ENCODE measurements at regions not wholly inside any gene's neighbourhood (a gene's known extent, or its start where the extent isn't known, plus 50 kb on each side); places are given as distances from the start of the nearest gene placed in this dataset.

DNA sequence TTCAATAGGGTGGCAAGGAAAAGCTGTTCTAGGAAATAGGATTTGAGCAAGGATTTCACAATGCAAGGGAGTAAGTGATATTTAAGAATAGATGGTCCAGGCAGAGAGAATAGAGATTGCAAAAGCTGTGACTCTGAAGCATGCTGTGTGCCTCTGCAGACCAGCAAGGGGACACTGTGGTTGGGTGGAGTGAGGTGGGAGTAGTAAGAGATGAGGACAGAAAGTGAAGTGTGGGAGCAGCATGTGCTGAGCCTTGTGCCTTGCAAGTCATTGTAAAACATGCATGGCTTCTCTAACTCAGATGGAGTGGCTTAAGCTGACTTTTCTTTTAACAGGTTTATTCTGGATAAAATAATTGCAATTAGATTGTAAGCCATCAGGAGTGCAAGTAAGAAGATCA lies 442.4 kb downstream of the CCSER2 start:
- Mint-ChIP-seq H3K4me3 (no peak overlapping the region), H3K9me3 (no peaks in the 10 kb centered on the region), H3K27ac (no peak overlapping the region), H3K27me3 (peaks cover 5% of the 10 kb centered on the region), H3K4me1 (no peaks in the 10 kb centered on the region), H3K36me3 (no peaks in the 10 kb centered on the region)

DNA sequence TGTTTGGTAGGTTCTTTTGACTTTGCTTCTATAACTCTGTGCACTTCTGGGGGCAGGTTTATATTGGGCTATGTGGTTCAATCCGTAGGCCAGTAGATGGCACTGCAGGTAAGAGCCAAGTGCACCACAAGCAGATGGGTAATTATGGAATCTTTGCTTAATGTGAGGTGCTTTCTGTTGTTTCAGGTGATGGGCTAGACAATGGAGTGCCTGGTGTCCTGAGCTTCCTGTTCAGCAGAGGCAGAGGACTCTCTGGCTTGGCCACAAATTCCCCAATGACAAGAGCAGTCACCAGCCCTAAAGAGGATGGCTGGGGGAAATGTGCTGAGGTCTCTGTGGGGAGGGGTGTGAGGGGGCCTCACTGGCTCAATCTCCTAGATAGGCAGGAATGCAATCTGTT lies 455.0 kb downstream of the CCSER2 start:
- H3K9me3 Mint-ChIP-seq = no peaks in the 10 kb centered on the region
- no peaks in the 10 kb centered on the region for H3K36me3 Mint-ChIP-seq
- no peak overlapping the region for H3K4me3 Mint-ChIP-seq
- no peaks in the 10 kb centered on the region for H3K4me1 Mint-ChIP-seq
- no peaks in the 10 kb centered on the region for H3K27me3 Mint-ChIP-seq
- H3K27ac Mint-ChIP-seq = no peak overlapping the region

DNA sequence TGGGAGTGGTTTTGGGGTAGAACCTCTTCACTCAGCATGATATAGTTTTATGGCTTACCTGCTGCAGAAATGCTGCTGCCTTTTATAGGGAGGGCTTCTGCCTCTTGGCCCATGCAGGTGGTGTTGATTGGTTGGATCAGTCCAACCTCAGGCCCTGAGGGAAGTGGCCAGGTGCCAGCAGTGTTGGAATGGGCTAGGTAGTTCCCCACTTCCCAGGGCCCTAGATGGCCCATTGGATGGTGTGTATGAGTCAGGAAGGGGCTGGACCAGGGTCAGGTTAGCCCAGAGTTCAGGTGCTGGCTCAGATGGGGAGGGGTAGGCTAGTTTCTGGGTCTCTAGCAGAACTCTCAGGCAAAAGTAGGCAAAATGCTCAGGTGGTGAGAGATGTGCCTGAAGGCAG lies 455.5 kb downstream of the CCSER2 start:
- Mint-ChIP-seq H3K27ac (no peak overlapping the region), H3K27me3 (no peaks in the 10 kb centered on the region), H3K36me3 (no peaks in the 10 kb centered on the region), H3K9me3 (no peaks in the 10 kb centered on the region), H3K4me1 (no peaks in the 10 kb centered on the region), H3K4me3 (no peak overlapping the region)

DNA sequence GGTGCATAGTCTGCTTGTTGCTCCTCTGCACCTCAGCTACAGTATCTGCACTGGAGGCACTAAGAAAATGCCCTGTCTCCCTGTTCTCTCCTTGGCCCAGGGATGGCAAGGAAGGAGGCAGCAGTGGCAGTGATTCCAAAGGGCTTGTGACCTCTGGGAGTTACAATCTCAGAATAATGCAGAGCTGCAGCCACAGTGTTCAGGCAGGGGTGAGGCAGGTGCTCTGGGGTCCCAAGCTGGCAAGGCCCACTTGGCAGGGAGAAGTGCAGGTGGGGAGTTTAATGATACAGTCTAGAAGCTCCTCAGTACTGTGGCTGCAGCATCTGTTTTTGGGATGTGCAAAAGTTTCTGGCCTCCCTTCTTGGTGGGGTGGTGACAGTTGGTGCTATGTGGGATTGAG lies 456.4 kb downstream of the CCSER2 start:
- Mint-ChIP-seq H3K4me3 (no peak overlapping the region), H3K9me3 (no peaks in the 10 kb centered on the region), H3K36me3 (no peaks in the 10 kb centered on the region)

DNA sequence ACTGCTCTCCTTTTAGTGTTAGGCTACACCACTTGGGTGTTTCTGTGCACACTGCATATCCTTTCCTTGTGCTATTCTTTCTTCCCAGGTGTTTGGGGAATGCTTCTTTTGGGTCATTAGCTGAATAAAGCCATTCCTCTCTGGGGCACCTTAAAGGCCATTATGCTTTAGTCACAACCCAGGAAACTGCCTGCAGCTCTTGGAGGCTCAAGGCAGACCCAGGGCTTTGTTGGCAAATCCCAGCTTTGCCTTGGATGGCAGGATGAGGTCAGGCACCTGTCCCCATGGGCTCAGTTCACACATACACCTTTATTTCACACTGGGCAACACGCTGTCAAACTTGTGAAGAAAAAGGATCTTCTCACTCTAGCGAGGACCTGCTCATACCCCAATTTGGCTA lies 460.6 kb downstream of the CCSER2 start:
- H3K9me3 Mint-ChIP-seq = no peaks in the 10 kb centered on the region
- H3K27me3 Mint-ChIP-seq = no peaks in the 10 kb centered on the region
- no peaks in the 10 kb centered on the region for H3K4me1 Mint-ChIP-seq
- no peaks in the 10 kb centered on the region for H3K36me3 Mint-ChIP-seq
- no peak overlapping the region for H3K4me3 Mint-ChIP-seq
- H3K27ac Mint-ChIP-seq = no peak overlapping the region

More for the DNA sequence above, 456.4 kb downstream of the CCSER2 start:
- H3K27me3 Mint-ChIP-seq = no peaks in the 10 kb centered on the region
- no peaks in the 10 kb centered on the region for H3K4me1 Mint-ChIP-seq
- no peak overlapping the region for H3K27ac Mint-ChIP-seq

DNA sequence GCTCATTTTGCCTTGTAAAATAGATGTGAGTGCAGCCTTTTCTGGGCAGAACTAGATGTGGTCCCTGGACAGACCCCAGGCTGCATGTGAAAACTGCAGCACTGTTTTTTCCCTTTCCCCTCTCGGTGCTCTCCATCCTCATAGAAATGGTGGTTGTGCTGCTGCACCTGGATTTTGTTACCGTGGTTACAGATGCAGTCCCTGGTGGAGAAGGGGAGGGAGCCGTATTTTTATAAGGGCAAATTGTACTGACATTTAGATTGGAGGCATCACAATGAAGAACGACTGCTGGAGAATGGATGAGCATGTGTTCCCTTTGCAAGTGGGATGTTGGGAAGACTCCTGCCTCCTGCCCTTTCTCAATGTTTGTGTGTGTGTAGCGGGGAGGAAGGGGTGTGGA lies 469.9 kb downstream of the CCSER2 start:
- H3K9me3 Mint-ChIP-seq = no peaks in the 10 kb centered on the region
- no peaks in the 10 kb centered on the region for H3K36me3 Mint-ChIP-seq
- H3K4me3 Mint-ChIP-seq = no peak overlapping the region
- peaks cover 7% of the 10 kb centered on the region for H3K27me3 Mint-ChIP-seq
- no peaks in the 10 kb centered on the region for H3K4me1 Mint-ChIP-seq
- H3K27ac Mint-ChIP-seq = no peak overlapping the region

DNA sequence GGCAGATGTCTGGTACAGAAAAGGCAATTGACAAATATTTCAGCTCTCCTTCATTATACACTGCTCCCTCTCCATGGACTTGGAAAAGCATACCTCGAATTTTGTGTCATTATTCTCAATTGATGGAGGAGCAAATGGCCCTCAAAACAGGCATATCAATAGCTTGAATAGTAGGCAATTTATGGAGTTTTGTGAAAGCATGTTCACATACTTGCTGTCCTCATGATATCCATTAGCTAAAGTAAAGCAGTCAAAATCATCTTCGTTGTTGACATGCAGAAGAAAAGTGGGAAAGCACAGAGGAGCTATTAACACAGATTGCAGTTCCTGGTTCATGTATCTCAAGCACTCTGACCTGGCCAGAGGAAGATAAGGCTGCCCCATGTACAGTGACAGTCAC lies 472.8 kb downstream of the CCSER2 start:
- H3K27me3 Mint-ChIP-seq = peaks cover 7% of the 10 kb centered on the region
- no peaks in the 10 kb centered on the region for H3K9me3 Mint-ChIP-seq

DNA sequence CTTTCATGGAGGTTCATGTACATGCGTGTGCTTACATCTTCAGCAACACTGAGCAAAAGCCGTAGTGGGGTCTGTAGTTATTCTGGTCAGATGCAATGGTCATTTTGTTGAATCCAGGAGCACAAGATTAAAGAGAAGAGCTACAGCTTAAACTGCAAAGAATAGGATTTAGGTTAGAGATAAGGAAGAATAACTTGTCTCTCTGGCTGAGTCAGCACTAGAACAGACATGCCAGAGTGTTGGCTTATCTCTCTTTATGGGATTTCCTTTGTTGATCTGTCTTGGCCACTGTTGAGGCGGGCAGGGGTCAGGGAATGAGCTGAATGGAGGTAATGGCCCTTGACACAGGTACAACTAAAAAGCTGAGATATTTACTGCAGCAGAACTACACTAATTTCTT lies 473.5 kb downstream of the CCSER2 start:
- no peaks in the 10 kb centered on the region for H3K9me3 Mint-ChIP-seq
- H3K4me1 Mint-ChIP-seq = no peaks in the 10 kb centered on the region
- H3K36me3 Mint-ChIP-seq = no peaks in the 10 kb centered on the region
- no peak overlapping the region for H3K27ac Mint-ChIP-seq
- no peak overlapping the region for H3K4me3 Mint-ChIP-seq
- peaks cover 7% of the 10 kb centered on the region for H3K27me3 Mint-ChIP-seq

More for the DNA sequence above, 472.8 kb downstream of the CCSER2 start:
- Mint-ChIP-seq H3K4me1 (no peaks in the 10 kb centered on the region), H3K4me3 (no peak overlapping the region), H3K36me3 (no peaks in the 10 kb centered on the region), H3K27ac (no peak overlapping the region)

DNA sequence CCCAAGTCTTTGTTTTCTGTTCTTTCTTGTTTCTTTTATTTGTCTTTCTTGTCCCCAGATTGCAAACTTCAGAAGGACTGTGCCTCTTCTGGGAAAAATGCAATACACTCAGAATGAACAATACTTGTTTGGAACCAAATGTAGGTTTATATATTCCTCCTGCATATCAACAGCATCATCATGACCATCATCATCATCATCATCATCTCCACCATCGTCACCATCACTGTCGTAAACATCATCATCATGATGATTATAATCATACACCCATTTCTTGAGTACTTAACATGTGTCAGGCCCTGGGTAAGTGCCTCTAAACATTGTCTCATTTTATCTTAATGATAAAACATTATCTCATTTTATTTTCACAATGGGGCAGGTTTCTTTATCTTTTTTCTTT lies 476.8 kb downstream of the CCSER2 start:
- H3K36me3 Mint-ChIP-seq = no peaks in the 10 kb centered on the region
- no peak overlapping the region for H3K27ac Mint-ChIP-seq
- H3K4me3 Mint-ChIP-seq = no peak overlapping the region
- no peaks in the 10 kb centered on the region for H3K4me1 Mint-ChIP-seq
- no peaks in the 10 kb centered on the region for H3K27me3 Mint-ChIP-seq
- H3K9me3 Mint-ChIP-seq = no peaks in the 10 kb centered on the region

DNA sequence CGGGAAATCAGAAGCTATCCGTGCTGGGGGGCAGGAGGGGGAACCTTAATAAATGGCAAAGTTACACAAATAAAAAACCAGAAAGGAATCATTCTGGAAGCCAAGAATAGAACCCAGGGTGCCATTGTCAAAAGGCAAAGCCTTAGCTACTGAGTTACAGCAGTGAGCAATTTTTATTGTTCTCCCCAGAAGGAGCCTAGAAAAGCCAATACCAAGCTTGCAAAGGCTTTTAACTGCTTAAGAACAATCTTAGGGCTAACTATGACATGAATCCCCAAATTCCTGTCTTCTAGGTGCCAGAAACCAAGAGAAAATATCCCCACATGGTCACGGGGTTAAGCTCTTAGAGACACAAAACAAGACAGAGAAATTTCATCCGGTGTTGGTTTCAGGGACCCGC lies 482.7 kb downstream of the CCSER2 start:
- no peak overlapping the region for H3K4me3 Mint-ChIP-seq
- H3K36me3 Mint-ChIP-seq = no peaks in the 10 kb centered on the region
- H3K27ac Mint-ChIP-seq = no peak overlapping the region
- H3K27me3 Mint-ChIP-seq = no peaks in the 10 kb centered on the region
- no peaks in the 10 kb centered on the region for H3K9me3 Mint-ChIP-seq
- H3K4me1 Mint-ChIP-seq = no peaks in the 10 kb centered on the region

DNA sequence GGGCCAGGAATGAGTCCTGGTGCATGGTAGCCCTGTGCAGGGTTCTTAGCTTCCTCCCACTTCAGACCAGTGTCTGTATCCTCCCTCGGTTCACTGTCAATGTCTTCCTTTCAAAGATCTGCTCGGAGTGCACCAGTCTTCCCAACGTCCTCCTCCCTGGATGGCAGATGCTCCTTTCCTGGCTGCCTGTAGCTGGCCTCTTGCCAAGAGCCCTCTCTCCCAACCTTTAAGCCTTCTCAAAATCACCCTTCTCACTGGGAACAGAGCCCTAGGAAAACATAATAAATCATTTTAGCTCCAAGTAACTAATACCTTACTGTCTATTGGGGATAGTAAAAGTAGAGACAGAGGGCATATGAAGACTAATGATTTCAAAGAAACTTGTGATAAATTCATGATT lies 490.6 kb downstream of the CCSER2 start:
- peaks cover 6% of the 10 kb centered on the region for H3K27me3 Mint-ChIP-seq
- no peak overlapping the region for H3K4me3 Mint-ChIP-seq

DNA sequence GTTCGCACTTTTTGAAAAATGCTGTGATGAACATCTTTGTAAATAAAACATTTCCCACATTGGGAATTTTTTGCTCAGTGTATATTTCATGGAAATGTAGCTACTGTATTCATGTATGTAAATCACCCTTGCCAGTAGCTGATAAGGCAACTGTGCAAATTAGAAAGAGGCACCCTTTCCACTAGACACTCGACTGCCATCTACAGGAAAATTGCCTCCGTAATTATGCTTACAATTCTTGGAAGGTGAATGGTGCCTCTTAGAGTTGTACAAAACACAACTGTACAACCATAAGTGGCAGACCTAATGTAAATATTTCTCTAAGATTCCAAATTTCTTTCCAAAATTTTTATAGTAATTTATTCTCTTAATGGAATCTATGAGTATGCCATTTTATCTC lies 491.7 kb downstream of the CCSER2 start:
- Mint-ChIP-seq H3K4me3 (no peak overlapping the region), H3K9me3 (no peaks in the 10 kb centered on the region), H3K36me3 (no peaks in the 10 kb centered on the region), H3K27ac (no peak overlapping the region), H3K27me3 (peaks cover 6% of the 10 kb centered on the region), H3K4me1 (no peaks in the 10 kb centered on the region)

More for the DNA sequence above, 490.6 kb downstream of the CCSER2 start:
- Mint-ChIP-seq H3K27ac (no peak overlapping the region), H3K36me3 (no peaks in the 10 kb centered on the region), H3K9me3 (no peaks in the 10 kb centered on the region), H3K4me1 (no peaks in the 10 kb centered on the region)

DNA sequence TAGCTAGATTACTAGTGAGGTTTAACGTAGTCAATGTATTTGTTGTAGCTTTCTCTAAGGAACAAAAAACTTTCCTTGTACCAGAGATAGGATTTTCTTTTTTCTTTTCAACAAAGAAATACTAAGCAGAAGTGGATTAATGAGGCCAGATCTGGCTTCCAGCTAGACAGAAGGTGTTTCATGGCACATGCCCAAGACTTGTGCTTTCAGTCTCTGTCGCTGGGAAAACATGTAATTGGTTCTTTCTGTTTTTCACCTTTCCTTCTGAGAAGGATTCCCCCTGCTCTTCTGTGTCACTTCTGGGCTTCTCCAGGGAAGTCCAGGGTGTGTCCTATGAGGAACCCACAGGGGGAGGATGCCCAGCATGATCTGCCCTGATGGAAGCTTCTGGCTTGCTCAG lies 492.2 kb downstream of the CCSER2 start:
- H3K4me3 Mint-ChIP-seq = no peak overlapping the region
- H3K27me3 Mint-ChIP-seq = peaks cover 6% of the 10 kb centered on the region
- no peaks in the 10 kb centered on the region for H3K4me1 Mint-ChIP-seq
- no peaks in the 10 kb centered on the region for H3K36me3 Mint-ChIP-seq
- H3K9me3 Mint-ChIP-seq = no peaks in the 10 kb centered on the region
- H3K27ac Mint-ChIP-seq = no peak overlapping the region

DNA sequence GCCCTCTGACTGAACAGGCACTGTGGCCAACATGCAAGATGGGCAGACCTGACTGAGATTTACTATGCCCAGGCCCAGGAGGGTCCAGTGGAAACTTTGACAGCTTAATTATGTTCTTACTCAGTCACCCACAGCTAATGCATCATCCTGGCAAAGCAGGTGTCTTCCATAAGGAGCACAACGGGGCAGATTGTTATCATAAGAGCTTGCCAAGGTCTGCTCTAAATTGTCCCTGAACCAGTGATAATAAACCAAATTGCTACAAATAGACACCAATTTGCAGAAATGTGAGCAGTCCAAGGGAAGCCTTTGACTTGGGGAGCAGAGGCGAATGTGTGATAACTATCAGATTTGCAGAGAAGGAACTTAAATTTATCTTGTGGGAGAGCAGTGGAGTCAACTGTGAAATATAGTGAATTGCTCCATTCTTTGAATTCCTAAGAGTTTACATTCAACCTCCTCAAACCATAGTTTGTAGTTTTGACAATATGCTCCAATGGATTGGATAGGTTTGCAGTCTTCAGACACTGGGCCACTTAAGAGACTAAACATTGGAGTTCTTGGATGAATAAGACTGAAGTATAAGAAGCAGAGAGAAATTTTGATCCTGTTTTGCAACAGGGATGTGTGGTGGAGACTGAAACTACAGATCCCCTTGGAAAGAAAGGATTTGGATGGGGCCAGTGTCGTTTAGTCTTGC lies 494.7 kb downstream of the CCSER2 start:
- no peak overlapping the region for H3K4me3 Mint-ChIP-seq
- H3K36me3 Mint-ChIP-seq = no peaks in the 10 kb centered on the region
- no peak overlapping the region for H3K27ac Mint-ChIP-seq
- no peaks in the 10 kb centered on the region for H3K4me1 Mint-ChIP-seq
- peaks cover 3% of the 10 kb centered on the region for H3K27me3 Mint-ChIP-seq
- no peaks in the 10 kb centered on the region for H3K9me3 Mint-ChIP-seq

DNA sequence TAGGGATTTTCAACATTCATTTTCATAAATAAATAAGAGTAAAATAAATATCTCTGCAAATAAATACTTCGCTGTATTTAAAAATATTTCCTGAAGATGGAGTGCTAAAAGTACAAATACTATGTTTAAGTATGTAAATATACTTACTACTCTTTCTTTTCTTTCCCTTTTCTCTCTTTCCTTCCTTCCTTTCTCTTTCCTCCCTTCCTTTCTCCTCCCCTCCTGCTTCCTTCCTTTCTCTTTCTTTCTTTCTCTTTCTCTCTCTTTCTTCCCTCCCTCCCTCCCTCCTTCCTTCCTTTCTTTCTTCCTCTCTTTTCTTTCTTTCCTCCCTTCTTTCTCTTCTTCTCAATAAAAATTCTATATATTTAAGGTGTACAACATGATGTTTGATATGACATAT lies 496.1 kb downstream of the CCSER2 start:
- Mint-ChIP-seq H3K9me3 (no peaks in the 10 kb centered on the region), H3K36me3 (no peaks in the 10 kb centered on the region), H3K4me3 (no peak overlapping the region), H3K27me3 (no peaks in the 10 kb centered on the region), H3K27ac (no peak overlapping the region), H3K4me1 (no peaks in the 10 kb centered on the region)

DNA sequence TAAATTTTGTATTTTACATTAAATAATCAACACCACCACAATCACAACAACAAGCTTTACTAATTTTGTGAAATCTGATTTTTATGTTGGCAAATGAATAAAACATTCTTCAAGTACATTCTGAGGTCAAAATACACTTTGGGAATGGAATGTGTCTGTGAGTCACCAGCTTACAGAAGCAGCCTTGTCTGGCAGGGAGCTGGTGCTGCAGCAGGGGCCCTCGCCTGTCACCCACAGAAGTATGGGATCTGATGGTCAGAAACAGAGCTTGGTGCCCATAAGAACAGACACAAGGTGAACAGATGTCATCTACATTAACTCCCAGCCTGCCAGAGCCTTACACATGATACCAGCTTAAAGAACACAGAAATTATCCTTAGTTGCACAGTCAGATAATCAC lies 496.9 kb downstream of the CCSER2 start:
- no peak overlapping the region for H3K27ac Mint-ChIP-seq
- no peaks in the 10 kb centered on the region for H3K4me1 Mint-ChIP-seq
- no peaks in the 10 kb centered on the region for H3K27me3 Mint-ChIP-seq
- no peaks in the 10 kb centered on the region for H3K9me3 Mint-ChIP-seq
- H3K36me3 Mint-ChIP-seq = no peaks in the 10 kb centered on the region
- H3K4me3 Mint-ChIP-seq = no peak overlapping the region

DNA sequence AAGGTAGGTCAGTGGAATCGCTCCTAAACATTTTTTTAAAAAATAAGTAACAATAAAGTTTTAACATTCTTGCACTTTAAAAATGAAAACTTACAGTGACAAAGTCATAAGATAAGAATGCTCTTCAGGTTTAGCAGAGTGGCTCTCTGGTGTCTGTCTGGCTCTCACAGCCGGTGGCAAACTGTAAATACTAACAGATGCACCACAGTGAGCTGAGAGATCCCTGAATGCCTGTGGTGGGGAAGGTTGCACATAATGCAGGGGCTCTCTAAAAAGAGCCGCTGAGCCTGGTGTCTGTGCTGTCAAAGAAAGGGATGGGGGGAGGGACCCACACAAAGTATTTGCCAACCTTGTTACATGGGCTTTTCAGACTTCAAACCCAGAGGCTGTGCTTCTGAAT lies 498.3 kb downstream of the CCSER2 start:
- no peaks in the 10 kb centered on the region for H3K27me3 Mint-ChIP-seq
- H3K9me3 Mint-ChIP-seq = no peaks in the 10 kb centered on the region
- H3K27ac Mint-ChIP-seq = no peak overlapping the region
- H3K4me1 Mint-ChIP-seq = no peaks in the 10 kb centered on the region
- no peaks in the 10 kb centered on the region for H3K36me3 Mint-ChIP-seq
- no peak overlapping the region for H3K4me3 Mint-ChIP-seq
